HG02623 (cell line): ENCODE measurements at regions not wholly inside any gene's neighbourhood (a gene's known extent, or its start where the extent isn't known, plus 50 kb on each side); places are given as distances from the start of the nearest gene placed in this dataset.
"Not testable (repeated sequence)": the region's sequence is repeated elsewhere in the genome, so short reads cannot be mapped to it uniquely, and the experiment has no call there.

ENCODE experiments used
- ATAC-seq: cut with Tn5 transposase; IDR thresholded peaks from one replicate; pipeline ENCODE4 v1.9.1; 2021; ENCODE audit warnings: moderate library complexity; ENCODE audit not compliant: unreplicated experiment

- no peak for ATAC-seq
Measured at GRCh38 chr2:21763501-21763900, 639.7 kb downstream of the TDRD15 start.

GRCh38 chr2:21770787-21771186, 647.0 kb downstream of the TDRD15 start:
- no peak for ATAC-seq

GRCh38 chr2:21772624-21773023, 648.9 kb downstream of the TDRD15 start:
- ATAC-seq = no peak

GRCh38 chr2:21773168-21773567, 649.4 kb downstream of the TDRD15 start:
- no peak for ATAC-seq

- no peak for ATAC-seq
Measured at GRCh38 chr2:21774691-21775368, 651.1 kb downstream of the TDRD15 start.

- no peak for ATAC-seq
Measured at GRCh38 chr2:21779786-21780185, 656.0 kb downstream of the TDRD15 start.

GRCh38 chr2:21781962-21782361, 658.2 kb downstream of the TDRD15 start:
- ATAC-seq = no peak

GRCh38 chr2:21782866-21783265, 659.1 kb downstream of the TDRD15 start:
- no peak for ATAC-seq

- no peak for ATAC-seq
Measured at GRCh38 chr2:21787941-21788340, 664.2 kb downstream of the TDRD15 start.

- not testable (repeated sequence) for ATAC-seq
Measured at GRCh38 chr2:21790311-21790710, 666.5 kb downstream of the TDRD15 start.

- no peak for ATAC-seq
Measured at GRCh38 chr2:21792571-21792970, 668.8 kb downstream of the TDRD15 start.

GRCh38 chr2:21793461-21793860, 669.7 kb downstream of the TDRD15 start:
- no peak for ATAC-seq

GRCh38 chr2:21794611-21795010, 670.8 kb downstream of the TDRD15 start:
- ATAC-seq = no peak

GRCh38 chr2:21800356-21800755, 676.6 kb downstream of the TDRD15 start:
- ATAC-seq = no peak

GRCh38 chr2:21803550-21803949, 679.8 kb downstream of the TDRD15 start:
- ATAC-seq = no peak

GRCh38 chr2:21804151-21804550, 680.4 kb downstream of the TDRD15 start:
- no peak for ATAC-seq

GRCh38 chr2:21811541-21811940, 687.8 kb downstream of the TDRD15 start:
- no peak for ATAC-seq

GRCh38 chr2:21812766-21813165, 689.0 kb downstream of the TDRD15 start:
- ATAC-seq = no peak

GRCh38 chr2:21814588-21815149, 690.9 kb downstream of the TDRD15 start:
- no peak for ATAC-seq

- no peak for ATAC-seq
Measured at GRCh38 chr2:21818212-21818795, 694.5 kb downstream of the TDRD15 start.

- no peak for ATAC-seq
Measured at GRCh38 chr2:21819454-21819853, 695.7 kb downstream of the TDRD15 start.

GRCh38 chr2:21820271-21820670, 696.5 kb downstream of the TDRD15 start:
- no peak for ATAC-seq
